Heart left ventricle (tissue), 16 donors: ENCODE measurements at regions not wholly inside any gene's neighbourhood (a gene's known extent, or its start where the extent isn't known, plus 50 kb on each side); places are given as distances from the start of the nearest gene placed in this dataset.
A peak's percentile ranks its signal among the peaks of the same experiment; 100 is the strongest.

Experiments used
- ATAC-seq, 4 donors: fragments of 200-7000 bp; cut with Tn5 transposase; one replicate each; pipeline ENCODE4 v1.9.1; 2020 to 2022; ENCODE audit warnings: moderate library complexity in 4 of 4, mild to moderate bottlenecking in 3 of 4, moderate number of reproducible peaks in 1 of 4
- DNase-seq, 5 donors: peaks; one replicate each; pipeline ENCODE4 v3.0.0-alpha.2; 2020
- H3K27ac ChIP-seq, 12 donors: fragments of 200-600 bp; sonication (generic) in 4 of 12; one replicate each; pipeline versions ENCODE4 v1.5.0 to v1.8.0; 2016 to 2022; ENCODE audit warnings: mild to moderate bottlenecking in 2 of 12
- H3K27me3 ChIP-seq, 9 donors: fragments of 200-600 bp; sonication (generic) in 2 of 9; one replicate each; pipeline versions ENCODE4 v1.5.1 to v1.8.0; 2016 to 2022; ENCODE audit warnings: mild to moderate bottlenecking in 3 of 9
- H3K36me3 ChIP-seq, 9 donors: fragments of 200-600 bp; sonication (generic) in 2 of 9; one replicate each; pipeline versions ENCODE4 v1.5.0 to v1.8.0; 2018 to 2022; ENCODE audit warnings: mild to moderate bottlenecking in 2 of 9
- H3K4me1 ChIP-seq, 12 donors: fragments of 200-600 bp; sonication (generic) in 4 of 12; one replicate each; pipeline versions ENCODE4 v1.5.0 to v1.8.0; 2016 to 2022; ENCODE audit warnings: mild to moderate bottlenecking in 3 of 12
- H3K4me3 ChIP-seq, 12 donors: fragments of 200-600 bp; sonication (generic) in 4 of 12; one replicate each; pipeline versions ENCODE4 v1.5.0 to v1.8.0; 2017 to 2022; ENCODE audit warnings: mild to moderate bottlenecking in 9 of 12, moderate library complexity in 4 of 12
- H3K9me3 ChIP-seq, 12 donors: fragments of 200-600 bp; sonication (generic) in 4 of 12; one replicate each; pipeline versions ENCODE4 v1.5.0 to v1.8.0; 2016 to 2022; ENCODE audit warnings: mild to moderate bottlenecking in 1 of 12
- CTCF ChIP-seq, 12 donors: fragments of 200-600 bp; sonication (generic) in 4 of 12; IDR thresholded peaks; one replicate each; pipeline versions ENCODE4 v1.5.0 to v1.8.0; 2018 to 2022; ENCODE audit warnings: antibody characterized with exemption in 12 of 12, mild to moderate bottlenecking in 5 of 12
- POLR2A ChIP-seq, 2 donors: fragments of 450-650 bp; IDR thresholded peaks; one replicate each; pipeline ENCODE4 v1.6.1; 2017; ENCODE audit warnings: antibody characterized with exemption in 2 of 2, mild to moderate bottlenecking in 2 of 2, moderate library complexity in 2 of 2
- WGBS, 4 donors: extraction: QIAGEN DNeasy Blood & Tissue Kit in 2 of 4; methylation state at CpG; one replicate each; pipeline versions ENCODE4 v1.1.5 to v1.1.7; 2013 to 2018; 5-methylcytosine and 5-hydroxymethylcytosine counted together
- intact Hi-C, 10 donors: fragments of 100-400 bp; cut with DNase I; formaldehyde crosslinking; loops; one replicate each; pipeline versions ENCODE4 v1.11.1 to v1.14.2; 2022
- donor health status: ischemic (EF 13 %, LVEDD 7.1; RV severe dilation, severe dysfunction).
- donor health status: healthy with polysubstance abuse.
- donor health status: DM: no; HTN: yes; CAD: no.
- donor health status: DM: no; HTN: no; CAD: no.
- donor health status: ischemic (EF 25% LVEDD 6.9; RV normal size, moderate dysfunction).
- donor health status: ischemic (EF 25% LVEDD 5.7; RV mildly dilated, moderate dysfunction).
- donor health status: healthy.
- donor health status: DM: yes; HTN: yes; CAD: no.
- donor health status: ischemic (EF 35%, LVEDD 5.7; RV mildly dilated, moderate dysfunction).
- donor health status: nonischemic (EF 11% LVEDD 7.7; RV severe dilation, severe dysfunction).
- donor health status: DM: yes; HTN: yes; CAD: no.
- donor health status: PGD.
- donor health status: ischemic (EF 29% LVEDD 5.4; RV normal size, mild dysfunction).
- donor health status: nonischemic (EF 23%, LVEDD 6.1; RV moderate dilation, normal function).

DNA sequence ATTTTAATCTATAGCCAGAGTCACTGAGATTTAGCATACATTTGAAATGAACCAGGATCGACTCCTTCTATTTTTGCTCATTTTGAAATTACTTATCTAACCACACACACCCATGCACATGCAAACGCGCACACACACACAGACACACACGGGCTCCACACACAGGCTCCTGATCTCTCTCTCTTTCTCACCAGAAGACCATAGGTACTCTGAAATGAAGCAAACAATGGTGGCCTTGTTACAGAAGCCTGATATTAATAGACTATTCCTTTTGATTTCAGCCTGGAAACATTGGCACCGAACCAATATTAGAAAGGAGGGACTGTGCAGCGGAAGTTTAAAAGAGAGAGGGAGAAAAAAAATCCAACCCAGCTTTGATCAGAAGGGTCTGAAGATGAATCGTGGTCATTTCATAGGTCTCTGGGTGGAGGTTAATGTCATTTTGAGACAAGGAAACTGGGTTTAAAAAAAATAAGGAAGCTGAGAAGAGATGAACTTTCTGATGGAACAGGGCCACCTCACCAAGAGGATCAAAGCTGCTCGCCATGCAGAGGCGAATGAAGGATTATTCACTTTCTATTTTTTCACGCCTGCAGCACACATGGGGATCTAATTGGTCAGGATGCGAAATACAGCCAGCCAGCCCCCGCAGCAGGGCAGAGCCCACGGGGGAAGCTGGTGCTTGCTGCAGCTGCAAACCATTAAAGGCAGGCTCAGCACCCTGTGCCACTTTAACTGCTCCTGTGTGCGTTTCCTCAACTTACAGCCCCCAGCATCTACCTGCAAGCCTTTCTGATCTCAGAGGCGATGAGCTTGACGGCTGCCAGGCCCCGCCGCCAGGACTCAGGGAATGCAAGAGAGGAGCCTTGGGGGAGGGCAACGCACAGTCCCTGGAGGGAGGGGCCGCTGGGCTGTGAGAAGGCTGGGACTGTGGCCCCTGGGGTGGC, 88.8 kb downstream of the HES1 start:
- Histone ChIP-seq H3K27me3 (no peaks in the 10 kb centered on the region), H3K9me3 (peaks cover 0 to 7% (median 0%) of the 10 kb centered on the region in 12 donors), H3K4me3 (peak overlapping the region in 1 of 12 donors; percentile 10), H3K27ac (no peak overlapping the region), H3K36me3 (no peaks in the 10 kb centered on the region), H3K4me1 (peaks cover 0 to 16% (median 7%) of the 10 kb centered on the region in 12 donors)
- no peak for TF ChIP-seq CTCF (IDR thresholded peaks at IDR 0.05)
- no peak for TF ChIP-seq POLR2A (IDR thresholded peaks at IDR 0.05)
- ATAC-seq (peak in 3 of 4 donors; percentile 29 to 69 (median 38)), DNase-seq (no peak)
- intact Hi-C loops, result no loop called here
- WGBS, 4 donors, result 44 to 57% (median 50%) methylated on average over 20 of the region's 20 CpGs

DNA sequence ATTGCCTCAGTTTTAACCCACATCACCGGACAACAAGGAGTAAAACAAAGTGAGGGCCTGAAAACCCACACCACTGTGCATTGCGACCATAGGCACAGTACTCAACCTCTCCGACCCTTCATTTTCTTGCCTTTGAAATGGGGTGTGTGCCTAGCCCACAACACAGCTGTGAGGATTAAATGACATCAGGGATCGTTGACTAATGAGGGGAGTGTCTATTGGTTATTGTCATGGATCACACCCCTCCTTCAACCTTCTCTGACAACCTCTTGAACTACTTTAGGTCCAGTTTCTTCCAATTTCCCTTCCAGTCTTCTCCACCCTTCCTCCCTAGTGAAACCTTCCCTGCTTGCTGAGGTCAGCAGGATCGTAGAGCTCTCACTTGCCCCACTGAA, 89.5 kb downstream of the HES1 start:
- H3K36me3 ChIP-seq, result no peaks in the 10 kb centered on the region
- no peaks in the 10 kb centered on the region for H3K27me3 ChIP-seq
- no peak for TF ChIP-seq CTCF (IDR thresholded peaks at IDR 0.05)
- no peak for TF ChIP-seq POLR2A (IDR thresholded peaks at IDR 0.05)
- DNase-seq, result no peak
- ATAC-seq, result no peak
- H3K4me3 ChIP-seq, result no peak overlapping the region
- no peak overlapping the region for H3K27ac ChIP-seq
- intact Hi-C loops, result no loop called here
- peaks cover 0 to 7% (median 0%) of the 10 kb centered on the region in 12 donors for H3K9me3 ChIP-seq
- peaks cover 0 to 16% (median 7%) of the 10 kb centered on the region in 12 donors for H3K4me1 ChIP-seq
- WGBS, 4 donors, result 77 to 89% (median 86%) methylated on average over 5 of the region's 5 CpGs

DNA sequence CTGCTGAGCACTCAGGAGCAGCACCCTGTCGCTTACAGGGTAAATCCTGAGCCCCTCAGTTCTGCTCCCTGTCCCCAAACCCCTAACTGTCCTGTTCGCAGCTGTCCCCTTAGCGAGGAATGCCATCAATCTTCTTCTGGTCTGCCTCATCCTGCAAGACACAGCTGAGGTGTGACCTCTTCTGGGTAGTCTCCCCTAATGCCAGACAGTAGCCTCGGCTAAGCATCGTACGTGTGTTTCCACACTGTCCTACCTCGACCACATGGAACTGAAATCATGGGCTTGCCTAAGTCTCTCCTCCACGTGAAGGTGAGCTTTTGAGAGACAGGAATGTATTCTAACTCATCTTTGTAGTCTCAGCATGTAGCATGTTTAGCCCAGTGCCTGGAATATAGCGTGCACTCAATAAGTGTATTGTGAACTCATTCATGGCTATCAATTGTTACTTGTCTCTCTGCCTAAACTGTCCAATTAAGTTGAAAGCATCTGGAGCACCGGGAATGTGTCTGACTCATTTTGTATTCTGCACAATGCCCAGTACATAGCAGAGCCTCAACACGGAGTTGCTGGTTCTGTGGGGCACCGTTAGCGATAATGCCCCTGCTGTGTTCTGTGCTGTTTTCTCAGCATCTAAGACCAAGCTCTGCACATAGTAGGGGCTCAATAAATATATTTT, 90.2 kb downstream of the HES1 start:
- no peaks in the 10 kb centered on the region for H3K27me3 ChIP-seq
- H3K4me3 ChIP-seq, result no peak overlapping the region
- H3K9me3 ChIP-seq, result peaks cover 0 to 7% (median 0%) of the 10 kb centered on the region in 12 donors
- TF ChIP-seq POLR2A (IDR thresholded peaks at IDR 0.05) (no peak), CTCF (IDR thresholded peaks at IDR 0.05) (no peak)
- no peaks in the 10 kb centered on the region for H3K36me3 ChIP-seq
- 79 to 85% (median 84%) methylated on average over 13 of the region's 13 CpGs for WGBS, 4 donors
- H3K4me1 ChIP-seq, result peaks cover 0 to 15% (median 7%) of the 10 kb centered on the region in 12 donors
- no peak for DNase-seq
- no peak for ATAC-seq
- H3K27ac ChIP-seq, result no peak overlapping the region
- intact Hi-C loops, result no loop called here
